ENCODE measurements at regions not wholly inside any gene's neighbourhood (a gene's known extent, or its start where the extent isn't known, plus 50 kb on each side); places are given as distances from the start of the nearest gene placed in this dataset.

GRCh38 chr13:111566567-111566966, 246.1 kb downstream of the TEX29 start:
- H3K36me3 ChIP-seq = no peaks in the 10 kb centered on the region
- DNase-seq = no peak
- H3K4me3 ChIP-seq = no peak overlapping the region
- no peak overlapping the region for H3K27ac ChIP-seq (replicated peaks)
- no peaks in the 10 kb centered on the region for H3K4me1 ChIP-seq
- H3K9me3 ChIP-seq (replicated peaks) = peaks cover 8% of the 10 kb centered on the region
- intact Hi-C loops (cut with micrococcal nuclease) = no loop called here
- TF ChIP-seq, protein P1, sequence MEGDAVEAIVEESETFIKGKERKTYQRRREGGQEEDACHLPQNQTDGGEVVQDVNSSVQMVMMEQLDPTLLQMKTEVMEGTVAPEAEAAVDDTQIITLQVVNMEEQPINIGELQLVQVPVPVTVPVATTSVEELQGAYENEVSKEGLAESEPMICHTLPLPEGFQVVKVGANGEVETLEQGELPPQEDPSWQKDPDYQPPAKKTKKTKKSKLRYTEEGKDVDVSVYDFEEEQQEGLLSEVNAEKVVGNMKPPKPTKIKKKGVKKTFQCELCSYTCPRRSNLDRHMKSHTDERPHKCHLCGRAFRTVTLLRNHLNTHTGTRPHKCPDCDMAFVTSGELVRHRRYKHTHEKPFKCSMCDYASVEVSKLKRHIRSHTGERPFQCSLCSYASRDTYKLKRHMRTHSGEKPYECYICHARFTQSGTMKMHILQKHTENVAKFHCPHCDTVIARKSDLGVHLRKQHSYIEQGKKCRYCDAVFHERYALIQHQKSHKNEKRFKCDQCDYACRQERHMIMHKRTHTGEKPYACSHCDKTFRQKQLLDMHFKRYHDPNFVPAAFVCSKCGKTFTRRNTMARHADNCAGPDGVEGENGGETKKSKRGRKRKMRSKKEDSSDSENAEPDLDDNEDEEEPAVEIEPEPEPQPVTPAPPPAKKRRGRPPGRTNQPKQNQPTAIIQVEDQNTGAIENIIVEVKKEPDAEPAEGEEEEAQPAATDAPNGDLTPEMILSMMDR (IDR thresholded peaks at IDR 0.05; ENCODE audit: borderline replicate concordance) = no peak
- H3K27me3 ChIP-seq (ENCODE audit: low read depth) = peaks cover 70% of the 10 kb centered on the region

DNA sequence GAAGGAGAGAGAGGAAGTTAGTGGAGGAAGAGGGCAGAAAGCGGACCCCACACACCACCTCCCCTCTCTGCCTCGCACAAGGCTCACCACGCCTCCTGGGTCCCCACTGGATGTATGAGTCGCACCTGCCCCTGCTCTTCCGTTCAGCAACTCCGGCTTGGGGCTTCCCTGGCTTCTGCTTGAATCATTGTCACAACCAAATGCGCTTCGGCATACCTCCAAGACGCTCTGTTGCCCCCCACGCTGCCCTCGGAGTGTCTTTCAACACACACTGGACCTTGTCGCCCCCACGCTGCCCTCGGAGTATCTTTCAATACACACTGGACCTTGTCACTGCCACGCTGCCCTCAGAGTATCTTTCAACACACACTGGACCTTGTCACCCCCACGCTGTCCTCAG, 247.2 kb downstream of the TEX29 start:
- Histone ChIP-seq H3K27ac (replicated peaks) (no peak overlapping the region), H3K27me3 (ENCODE audit: low read depth) (peaks cover 60% of the 10 kb centered on the region), H3K4me1 (no peaks in the 10 kb centered on the region), H3K9me3 (replicated peaks) (peaks cover 8% of the 10 kb centered on the region), H3K36me3 (no peaks in the 10 kb centered on the region), H3K4me3 (no peak overlapping the region)
- TF ChIP-seq, protein P1 (IDR thresholded peaks at IDR 0.05; ENCODE audit: borderline replicate concordance) = no peak
- intact Hi-C loops (cut with micrococcal nuclease) = no loop called here
- DNase-seq = no peak

GRCh38 chr13:111568290-111568689, 247.8 kb downstream of the TEX29 start:
- DNase-seq = no peak

GRCh38 chr13:111570911-111571310, 250.5 kb downstream of the TEX29 start:
- no peak for DNase-seq
- Histone ChIP-seq H3K9me3 (replicated peaks) (peaks cover 27% of the 10 kb centered on the region), H3K4me1 (no peaks in the 10 kb centered on the region), H3K27me3 (ENCODE audit: low read depth) (peaks cover 52% of the 10 kb centered on the region), H3K36me3 (no peaks in the 10 kb centered on the region), H3K4me3 (no peak overlapping the region), H3K27ac (replicated peaks) (no peak overlapping the region)
- TF ChIP-seq, protein P1 (IDR thresholded peaks at IDR 0.05; ENCODE audit: borderline replicate concordance) = no peak
- intact Hi-C loops (cut with micrococcal nuclease) = no loop called here

More at GRCh38 chr13:111568290-111568689, 247.8 kb downstream of the TEX29 start:
- Histone ChIP-seq H3K4me3 (no peak overlapping the region), H3K36me3 (no peaks in the 10 kb centered on the region), H3K27me3 (ENCODE audit: low read depth) (peaks cover 56% of the 10 kb centered on the region), H3K27ac (replicated peaks) (no peak overlapping the region), H3K4me1 (no peaks in the 10 kb centered on the region), H3K9me3 (replicated peaks) (peaks cover 9% of the 10 kb centered on the region)
- intact Hi-C loops (cut with micrococcal nuclease) = no loop called here
- TF ChIP-seq, protein P1 (IDR thresholded peaks at IDR 0.05; ENCODE audit: borderline replicate concordance) = no peak

GRCh38 chr13:111572956-111573761, 252.7 kb downstream of the TEX29 start:
- H3K36me3 ChIP-seq = no peaks in the 10 kb centered on the region
- intact Hi-C loops (cut with micrococcal nuclease) = no loop called here
- H3K27ac ChIP-seq (replicated peaks) = no peak overlapping the region
- H3K4me1 ChIP-seq = no peaks in the 10 kb centered on the region
- H3K9me3 ChIP-seq (replicated peaks) = peaks cover 27% of the 10 kb centered on the region
- H3K4me3 ChIP-seq = no peak overlapping the region
- DNase-seq = no peak
- peaks cover 36% of the 10 kb centered on the region for H3K27me3 ChIP-seq (ENCODE audit: low read depth)
- TF ChIP-seq, protein P1 (IDR thresholded peaks at IDR 0.05; ENCODE audit: borderline replicate concordance) = no peak
